ENCODE measurements at regions not wholly inside any gene's neighbourhood (a gene's known extent, or its start where the extent isn't known, plus 50 kb on each side); places are given as distances from the start of the nearest gene placed in this dataset.

- Histone ChIP-seq H3K4me3 (ENCODE audit: low read length in 2 of 2) (no peak overlapping the region), H3K9me3 (ENCODE audit: control insufficient read depth in 2 of 2, insufficient read depth in 1 of 2, low read length in 1 of 2) (no peaks in the 10 kb centered on the region), H3K27me3 (ENCODE audit: control insufficient read depth in 2 of 2, insufficient read depth in 1 of 2, low read length in 1 of 2) (no peaks in the 10 kb centered on the region), H3K36me3 (ENCODE audit: control insufficient read depth in 2 of 2, insufficient read depth in 2 of 2, low read length in 1 of 2) (no peaks in the 10 kb centered on the region), H3K4me1 (ENCODE audit: control insufficient read depth in 2 of 2, insufficient read depth in 2 of 2, low read length in 2 of 2) (no peaks in the 10 kb centered on the region), H3K27ac (ENCODE audit: low read depth in 1 of 2, low read length in 1 of 2) (no peak overlapping the region)
- 92% methylated on average over 1 of the region's 1 CpG for WGBS
- DNase-seq (ENCODE audit: low read depth in 6 of 9, low spot score in 9 of 9), result no peak
Measured at GRCh38 chr7:114857605-114858004, 64.3 kb upstream of the MDFIC start.

- 99% methylated on average over 1 of the region's 1 CpG for WGBS
- Histone ChIP-seq H3K9me3 (ENCODE audit: control insufficient read depth in 2 of 2, insufficient read depth in 1 of 2, low read length in 1 of 2) (no peaks in the 10 kb centered on the region), H3K36me3 (ENCODE audit: control insufficient read depth in 2 of 2, insufficient read depth in 2 of 2, low read length in 1 of 2) (no peaks in the 10 kb centered on the region), H3K27ac (ENCODE audit: low read depth in 1 of 2, low read length in 1 of 2) (no peak overlapping the region), H3K4me1 (ENCODE audit: control insufficient read depth in 2 of 2, insufficient read depth in 2 of 2, low read length in 2 of 2) (no peaks in the 10 kb centered on the region), H3K27me3 (ENCODE audit: control insufficient read depth in 2 of 2, insufficient read depth in 1 of 2, low read length in 1 of 2) (no peaks in the 10 kb centered on the region), H3K4me3 (ENCODE audit: low read length in 2 of 2) (no peak overlapping the region)
- no peak for DNase-seq (ENCODE audit: low read depth in 6 of 9, low spot score in 9 of 9)
Measured at GRCh38 chr7:114859477-114859876, 62.4 kb upstream of the MDFIC start.

- no peak overlapping the region for H3K27ac ChIP-seq (ENCODE audit: low read depth in 1 of 2, low read length in 1 of 2)
- WGBS, result 93% methylated on average over 2 of the region's 2 CpGs
- no peaks in the 10 kb centered on the region for H3K4me1 ChIP-seq (ENCODE audit: control insufficient read depth in 2 of 2, insufficient read depth in 2 of 2, low read length in 2 of 2)
- no peak for DNase-seq (ENCODE audit: low read depth in 6 of 9, low spot score in 9 of 9)
- no peaks in the 10 kb centered on the region for H3K9me3 ChIP-seq (ENCODE audit: control insufficient read depth in 2 of 2, insufficient read depth in 1 of 2, low read length in 1 of 2)
- no peaks in the 10 kb centered on the region for H3K27me3 ChIP-seq (ENCODE audit: control insufficient read depth in 2 of 2, insufficient read depth in 1 of 2, low read length in 1 of 2)
- H3K36me3 ChIP-seq (ENCODE audit: control insufficient read depth in 2 of 2, insufficient read depth in 2 of 2, low read length in 1 of 2), result no peaks in the 10 kb centered on the region
- no peak overlapping the region for H3K4me3 ChIP-seq (ENCODE audit: low read length in 2 of 2)
Measured at GRCh38 chr7:114860206-114860605, 61.7 kb upstream of the MDFIC start.

GRCh38 chr7:114862406-114862805 is 59.5 kb upstream of the MDFIC start:
- WGBS, result 96% methylated on average over 2 of the region's 2 CpGs
- Histone ChIP-seq H3K27me3 (ENCODE audit: control insufficient read depth in 2 of 2, insufficient read depth in 1 of 2, low read length in 1 of 2) (no peaks in the 10 kb centered on the region), H3K36me3 (ENCODE audit: control insufficient read depth in 2 of 2, insufficient read depth in 2 of 2, low read length in 1 of 2) (no peaks in the 10 kb centered on the region), H3K9me3 (ENCODE audit: control insufficient read depth in 2 of 2, insufficient read depth in 1 of 2, low read length in 1 of 2) (no peaks in the 10 kb centered on the region), H3K4me1 (ENCODE audit: control insufficient read depth in 2 of 2, insufficient read depth in 2 of 2, low read length in 2 of 2) (no peaks in the 10 kb centered on the region), H3K4me3 (ENCODE audit: low read length in 2 of 2) (no peak overlapping the region), H3K27ac (ENCODE audit: low read depth in 1 of 2, low read length in 1 of 2) (no peak overlapping the region)
- DNase-seq (ENCODE audit: low read depth in 6 of 9, low spot score in 9 of 9), result no peak

- no peaks in the 10 kb centered on the region for H3K4me1 ChIP-seq (ENCODE audit: control insufficient read depth in 2 of 2, insufficient read depth in 2 of 2, low read length in 2 of 2)
- H3K27me3 ChIP-seq (ENCODE audit: control insufficient read depth in 2 of 2, insufficient read depth in 1 of 2, low read length in 1 of 2), result no peaks in the 10 kb centered on the region
- DNase-seq (ENCODE audit: low read depth in 6 of 9, low spot score in 9 of 9), result no peak
- no peak overlapping the region for H3K4me3 ChIP-seq (ENCODE audit: low read length in 2 of 2)
- no peaks in the 10 kb centered on the region for H3K9me3 ChIP-seq (ENCODE audit: control insufficient read depth in 2 of 2, insufficient read depth in 1 of 2, low read length in 1 of 2)
- H3K36me3 ChIP-seq (ENCODE audit: control insufficient read depth in 2 of 2, insufficient read depth in 2 of 2, low read length in 1 of 2), result no peaks in the 10 kb centered on the region
- 95% methylated on average over 1 of the region's 1 CpG for WGBS
- H3K27ac ChIP-seq (ENCODE audit: low read depth in 1 of 2, low read length in 1 of 2), result no peak overlapping the region
Measured at GRCh38 chr7:114864278-114864677, 57.6 kb upstream of the MDFIC start.

- no peaks in the 10 kb centered on the region for H3K36me3 ChIP-seq (ENCODE audit: control insufficient read depth in 2 of 2, insufficient read depth in 2 of 2, low read length in 1 of 2)
- peak; percentile 4 to 58 (median 20) for DNase-seq (ENCODE audit: low read depth in 6 of 9, low spot score in 9 of 9)
- H3K4me1 ChIP-seq (ENCODE audit: control insufficient read depth in 2 of 2, insufficient read depth in 2 of 2, low read length in 2 of 2), result no peaks in the 10 kb centered on the region
- H3K9me3 ChIP-seq (ENCODE audit: control insufficient read depth in 2 of 2, insufficient read depth in 1 of 2, low read length in 1 of 2), result no peaks in the 10 kb centered on the region
- H3K27me3 ChIP-seq (ENCODE audit: control insufficient read depth in 2 of 2, insufficient read depth in 1 of 2, low read length in 1 of 2), result no peaks in the 10 kb centered on the region
- 88% methylated on average over 1 of the region's 1 CpG for WGBS
- H3K27ac ChIP-seq (ENCODE audit: low read depth in 1 of 2, low read length in 1 of 2), result no peak overlapping the region
- H3K4me3 ChIP-seq (ENCODE audit: low read length in 2 of 2), result no peak overlapping the region
Measured at GRCh38 chr7:114865564-114865963, 56.3 kb upstream of the MDFIC start.
